GM23248 (cell line): ENCODE measurements at regions not wholly inside any gene's neighbourhood (a gene's known extent, or its start where the extent isn't known, plus 50 kb on each side); places are given as distances from the start of the nearest gene placed in this dataset.

Experiments used
- DNase-seq: peaks from one replicate; pipeline ENCODE4 v3.0.0-alpha.2; 2015
- H2AFZ ChIP-seq: fragments of 200-600 bp; sonication (generic); 2 replicates; pipeline ENCODE4 v1.6.1; 2016; ENCODE audit warnings: antibody characterized with exemption
- H3F3A ChIP-seq: fragments of 200-600 bp; sonication (generic); 2 replicates; pipeline ENCODE4 v1.6.1; 2016; ENCODE audit warnings: mild to moderate bottlenecking, antibody characterized with exemption, mixed run types; ENCODE audit not compliant: insufficient read depth
- H3K27ac ChIP-seq: fragments of 200-600 bp; sonication (generic); 2 replicates; pipeline ENCODE4 v1.5.1; 2016; ENCODE audit warnings: mild to moderate bottlenecking
- H3K27me3 ChIP-seq: fragments of 200-600 bp; sonication (generic); replicated peaks from 2 replicates; pipeline ENCODE4 v1.6.1; 2016; ENCODE audit warnings: mild to moderate bottlenecking; ENCODE audit not compliant: insufficient read depth
- H3K36me3 ChIP-seq: fragments of 200-600 bp; sonication (generic); 2 replicates; pipeline ENCODE4 v1.6.1; 2016; ENCODE audit warnings: low read depth, mild to moderate bottlenecking
- H3K4me1 ChIP-seq: fragments of 200-600 bp; sonication (generic); 2 replicates; pipeline ENCODE4 v1.6.1; 2016; ENCODE audit warnings: mild to moderate bottlenecking; ENCODE audit not compliant: insufficient read depth
- H3K4me2 ChIP-seq: fragments of 200-600 bp; sonication (generic); one replicate; pipeline ENCODE4 v1.6.1; 2016; ENCODE audit warnings: mild to moderate bottlenecking; ENCODE audit not compliant: unreplicated experiment
- H3K4me3 ChIP-seq: fragments of 200-600 bp; sonication (generic); 2 replicates; pipeline ENCODE4 v1.5.1; 2016; ENCODE audit warnings: mild to moderate bottlenecking
- H3K79me2 ChIP-seq: fragments of 200-600 bp; sonication (generic); 2 replicates; pipeline ENCODE4 v1.6.1; 2016; ENCODE audit warnings: mild to moderate bottlenecking; ENCODE audit not compliant: insufficient read depth
- H3K9ac ChIP-seq: fragments of 200-600 bp; sonication (generic); 2 replicates; pipeline ENCODE4 v1.6.1; 2016; ENCODE audit warnings: mild to moderate bottlenecking
- H3K9me2 ChIP-seq: fragments of 200-600 bp; sonication (generic); 2 replicates; pipeline ENCODE4 v1.6.1; 2016; ENCODE audit warnings: mixed run types, mild to moderate bottlenecking, moderate library complexity; ENCODE audit not compliant: insufficient read depth
- H3K9me3 ChIP-seq: fragments of 200-600 bp; sonication (generic); one replicate; pipeline ENCODE4 v1.6.1; 2017; ENCODE audit warnings: low read depth
- H4K20me1 ChIP-seq: fragments of 200-600 bp; sonication (generic); 2 replicates; pipeline ENCODE4 v1.6.0; 2016; ENCODE audit not compliant: insufficient read depth
- EZH2 ChIP-seq: fragments of 200-600 bp; sonication (generic); IDR thresholded peaks from 2 replicates; pipeline ENCODE4 v1.6.1; 2018; ENCODE audit warnings: antibody characterized with exemption, mild to moderate bottlenecking; ENCODE audit not compliant: insufficient read depth, poor library complexity, severe bottlenecking
- EZH2phosphoT487 ChIP-seq: fragments of 200-600 bp; sonication (generic); IDR thresholded peaks from 2 replicates; pipeline ENCODE4 v1.6.1; 2018; ENCODE audit warnings: antibody characterized with exemption, moderate library complexity, mild to moderate bottlenecking, low read depth; ENCODE audit not compliant: insufficient read depth
- WGBS, 2 experiments: methylation state at CpG; one replicate each; pipeline ENCODE4 v1.1.6; 2015 to 2017; ENCODE audit warnings: low lambda C conversion rate in 2 of 2, low coverage in 1 of 2; ENCODE audit errors: missing lambda C conversion rate in 2 of 2; 5-methylcytosine and 5-hydroxymethylcytosine counted together
- in situ Hi-C: fragments of 300-500 bp; cut with MboI; formaldehyde crosslinking; loops from 2 replicates; pipeline ENCODE4 v1.15.0; 2020

DNA sequence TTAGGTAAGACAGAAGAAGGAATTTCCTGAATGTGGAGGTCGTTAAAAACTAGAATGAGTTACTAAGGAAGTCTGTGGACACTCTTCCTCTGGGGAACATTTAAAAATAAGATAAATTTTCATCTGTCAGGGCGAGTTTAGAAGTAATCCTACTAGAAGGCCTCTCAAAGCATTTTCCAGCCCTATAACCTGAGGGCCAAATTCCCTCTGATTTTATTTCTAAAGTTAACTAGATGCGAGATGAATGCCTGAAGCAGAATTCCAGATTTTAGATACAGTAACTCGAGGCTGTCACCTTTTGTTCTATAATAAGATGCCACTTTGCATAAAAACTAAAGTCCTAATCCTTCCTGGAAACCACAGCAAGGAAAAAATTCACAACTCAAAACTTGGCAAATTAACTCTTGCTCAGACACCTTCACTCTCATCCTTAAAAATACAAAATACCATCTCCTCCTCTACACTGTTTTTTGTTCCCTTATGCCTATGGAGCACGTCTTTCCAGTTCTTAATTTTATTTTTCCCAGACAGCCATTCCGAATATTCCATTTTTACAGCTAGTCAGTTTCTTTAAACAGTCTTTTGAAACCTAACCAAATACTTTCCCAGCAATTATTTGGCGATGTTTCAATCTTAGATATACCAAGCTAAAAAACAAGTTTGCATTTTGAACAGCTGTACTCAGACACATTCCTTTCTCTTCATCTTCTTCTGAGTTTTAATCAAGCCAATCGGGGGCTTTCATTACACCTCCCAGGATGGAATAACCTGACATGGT is 420.7 kb upstream of the NFE2L3 start:
- 15 to 22% methylated on average over 8 of the region's 8 CpGs for WGBS, 2 experiments
- Histone ChIP-seq H3K9me3 (no peaks in the 10 kb centered on the region), H3K27me3 (no peaks in the 10 kb centered on the region), H3K4me2 (no peak overlapping the region), H3K4me3 (no peak overlapping the region), H3F3A (no peaks in the 10 kb centered on the region), H3K4me1 (no peaks in the 10 kb centered on the region), H3K79me2 (no peaks in the 10 kb centered on the region), H3K27ac (no peak overlapping the region), H2AFZ (no peak overlapping the region), H3K36me3 (no peaks in the 10 kb centered on the region), H3K9ac (no peak overlapping the region), H3K9me2 (no peaks in the 10 kb centered on the region), H4K20me1 (no peaks in the 10 kb centered on the region)
- no peak for TF ChIP-seq EZH2phosphoT487
- no peak for TF ChIP-seq EZH2
- in situ Hi-C loops, result no loop called here
- no peak for DNase-seq

DNA sequence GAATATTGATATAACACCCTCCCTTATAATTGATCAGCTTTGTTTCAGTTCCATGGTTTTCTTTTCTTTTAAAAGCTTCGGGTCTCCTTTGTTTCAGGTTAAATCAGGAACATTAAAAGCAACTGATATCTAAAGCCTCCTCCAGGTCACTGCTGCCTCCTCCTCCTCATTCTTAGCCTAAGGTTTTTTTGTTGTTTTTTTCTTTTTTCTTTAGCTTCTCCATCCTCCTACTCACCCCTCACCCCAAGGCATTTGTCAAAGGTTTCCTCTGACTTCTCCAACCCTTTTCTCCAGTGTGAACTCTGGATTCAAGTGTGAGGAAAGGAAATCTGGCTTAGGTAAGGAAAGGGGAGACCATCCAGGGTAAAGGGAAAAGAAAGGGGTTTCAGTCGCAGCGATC is 420.2 kb upstream of the NFE2L3 start:
- in situ Hi-C loops, result no loop called here
- no peak for DNase-seq
- Histone ChIP-seq H3K27me3 (no peaks in the 10 kb centered on the region), H3K79me2 (no peaks in the 10 kb centered on the region), H3K9me2 (no peaks in the 10 kb centered on the region), H3K36me3 (no peaks in the 10 kb centered on the region), H3K9me3 (no peaks in the 10 kb centered on the region), H3F3A (no peaks in the 10 kb centered on the region), H4K20me1 (no peaks in the 10 kb centered on the region), H3K9ac (no peak overlapping the region), H3K27ac (no peak overlapping the region), H2AFZ (no peak overlapping the region), H3K4me2 (no peak overlapping the region), H3K4me3 (no peak overlapping the region), H3K4me1 (no peaks in the 10 kb centered on the region)
- 77 to 83% methylated on average over 3 of the region's 3 CpGs for WGBS, 2 experiments
- no peak for TF ChIP-seq EZH2phosphoT487
- TF ChIP-seq EZH2, result no peak

DNA sequence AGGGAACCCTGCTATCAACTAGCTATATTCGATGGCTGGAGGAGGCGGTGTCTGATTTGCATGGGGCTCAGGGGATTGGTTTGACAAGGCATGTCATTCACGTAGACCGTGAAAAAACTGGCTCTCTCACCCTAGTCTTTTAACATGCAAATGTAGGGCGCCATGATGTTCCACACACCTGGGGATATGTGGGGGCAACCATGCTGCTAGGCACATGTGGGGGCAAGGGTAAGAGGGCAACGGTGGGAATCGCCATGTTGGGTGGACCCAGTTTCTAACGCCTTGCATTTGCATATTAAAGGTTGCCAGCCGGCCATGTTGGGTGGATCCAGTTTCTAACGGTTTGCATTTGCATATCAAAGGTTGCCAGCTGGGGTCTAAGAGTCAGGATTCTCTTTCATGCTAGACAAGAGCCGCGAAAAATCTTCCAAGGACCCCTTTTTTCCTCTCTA is 419.2 kb upstream of the NFE2L3 start:
- H3K9me3 ChIP-seq, result no peaks in the 10 kb centered on the region
- WGBS, 2 experiments, result 50 to 59% methylated on average over 12 of the region's 12 CpGs
- H3F3A ChIP-seq, result no peaks in the 10 kb centered on the region
- no peak overlapping the region for H3K27ac ChIP-seq
- no peaks in the 10 kb centered on the region for H3K79me2 ChIP-seq
- in situ Hi-C loops, result no loop called here
- no peak for TF ChIP-seq EZH2
- H3K27me3 ChIP-seq, result no peaks in the 10 kb centered on the region
- no peak overlapping the region for H3K4me3 ChIP-seq
- H4K20me1 ChIP-seq, result no peaks in the 10 kb centered on the region
- no peaks in the 10 kb centered on the region for H3K9me2 ChIP-seq
- DNase-seq, result no peak
- H3K4me1 ChIP-seq, result no peaks in the 10 kb centered on the region
- H2AFZ ChIP-seq, result no peak overlapping the region
- no peak overlapping the region for H3K9ac ChIP-seq
- no peak overlapping the region for H3K4me2 ChIP-seq
- H3K36me3 ChIP-seq, result no peaks in the 10 kb centered on the region

DNA sequence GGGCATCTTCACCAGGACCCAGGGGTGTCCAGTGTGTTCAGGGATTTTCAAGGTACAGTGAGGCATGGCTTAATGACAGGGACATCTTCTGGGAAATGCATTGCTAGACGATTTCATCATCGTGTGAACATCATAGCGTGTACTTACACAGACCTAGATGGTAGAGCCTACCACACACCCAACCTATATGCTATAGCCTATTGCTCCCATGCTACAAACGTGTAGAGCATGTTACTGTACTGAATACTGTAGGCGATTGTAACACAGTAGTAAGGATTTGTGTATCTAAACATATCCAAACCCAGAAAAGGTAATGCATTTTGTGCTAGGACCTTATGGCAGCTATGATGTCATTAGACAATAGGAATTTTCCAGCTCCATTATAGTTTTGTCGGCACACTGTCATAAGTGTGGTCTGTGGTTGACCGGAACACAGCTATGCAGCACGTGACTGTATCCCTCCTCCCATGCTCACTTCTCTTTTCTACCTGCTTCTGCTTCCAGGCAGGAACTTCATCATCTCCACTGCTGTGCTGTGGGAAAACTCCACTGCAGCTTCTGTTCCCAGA is 416.2 kb upstream of the NFE2L3 start:
- Histone ChIP-seq H3K4me3 (no peak overlapping the region), H2AFZ (no peak overlapping the region), H3K9ac (no peak overlapping the region), H3K36me3 (no peaks in the 10 kb centered on the region), H3K27ac (no peak overlapping the region), H3K27me3 (no peaks in the 10 kb centered on the region), H3K4me1 (no peaks in the 10 kb centered on the region), H3K4me2 (no peak overlapping the region), H4K20me1 (no peaks in the 10 kb centered on the region), H3K9me3 (no peaks in the 10 kb centered on the region), H3K79me2 (no peaks in the 10 kb centered on the region), H3K9me2 (no peaks in the 10 kb centered on the region), H3F3A (no peaks in the 10 kb centered on the region)
- 56 to 65% methylated on average over 8 of the region's 8 CpGs for WGBS, 2 experiments
- no peak for DNase-seq
- no peak for TF ChIP-seq EZH2phosphoT487
- TF ChIP-seq EZH2, result no peak
- in situ Hi-C loops, result no loop called here
